Activated T-helper 2 cell treated with anti-CD3 and anti-CD28 coated beads, Interferon-gamma antibody, Interleukin-2, Interleukin-4, amounts not matched to agents 10 μg/mL and 5 μg/mL and 100 μg/mL, durations not matched to agents 14 hours and 24 hours and 36 hours (primary cell): ENCODE measurements at regions not wholly inside any gene's neighbourhood (a gene's known extent, or its start where the extent isn't known, plus 50 kb on each side); places are given as distances from the start of the nearest gene placed in this dataset.

ENCODE experiments used
- DNase-seq: peaks from one replicate; pipeline ENCODE4 v3.0.0; 2021; ENCODE audit warnings: low spot score
- H3K27ac Mint-ChIP-seq: one replicate; pipeline ENCODE4 v1.8.0; 2021; ENCODE audit warnings: mixed read lengths
- H3K27me3 Mint-ChIP-seq: one replicate; pipeline ENCODE4 v1.8.0; 2021; ENCODE audit warnings: low read depth, mixed read lengths
- H3K36me3 Mint-ChIP-seq: one replicate; pipeline ENCODE4 v1.8.0; 2021; ENCODE audit warnings: low read depth, mixed read lengths
- H3K4me1 Mint-ChIP-seq: one replicate; pipeline ENCODE4 v1.8.0; 2021; ENCODE audit warnings: low read depth, mixed read lengths
- H3K4me3 Mint-ChIP-seq: one replicate; pipeline ENCODE4 v1.8.0; 2021; ENCODE audit warnings: low read depth, mild to moderate bottlenecking, moderate library complexity, mixed read lengths
- H3K9me3 Mint-ChIP-seq: one replicate; pipeline ENCODE4 v1.8.0; 2021; ENCODE audit warnings: mixed read lengths
- intact Hi-C: fragments of 100-400 bp; cut with micrococcal nuclease; formaldehyde crosslinking; loops from one replicate; pipeline ENCODE4 v1.15.1; 2023

DNA sequence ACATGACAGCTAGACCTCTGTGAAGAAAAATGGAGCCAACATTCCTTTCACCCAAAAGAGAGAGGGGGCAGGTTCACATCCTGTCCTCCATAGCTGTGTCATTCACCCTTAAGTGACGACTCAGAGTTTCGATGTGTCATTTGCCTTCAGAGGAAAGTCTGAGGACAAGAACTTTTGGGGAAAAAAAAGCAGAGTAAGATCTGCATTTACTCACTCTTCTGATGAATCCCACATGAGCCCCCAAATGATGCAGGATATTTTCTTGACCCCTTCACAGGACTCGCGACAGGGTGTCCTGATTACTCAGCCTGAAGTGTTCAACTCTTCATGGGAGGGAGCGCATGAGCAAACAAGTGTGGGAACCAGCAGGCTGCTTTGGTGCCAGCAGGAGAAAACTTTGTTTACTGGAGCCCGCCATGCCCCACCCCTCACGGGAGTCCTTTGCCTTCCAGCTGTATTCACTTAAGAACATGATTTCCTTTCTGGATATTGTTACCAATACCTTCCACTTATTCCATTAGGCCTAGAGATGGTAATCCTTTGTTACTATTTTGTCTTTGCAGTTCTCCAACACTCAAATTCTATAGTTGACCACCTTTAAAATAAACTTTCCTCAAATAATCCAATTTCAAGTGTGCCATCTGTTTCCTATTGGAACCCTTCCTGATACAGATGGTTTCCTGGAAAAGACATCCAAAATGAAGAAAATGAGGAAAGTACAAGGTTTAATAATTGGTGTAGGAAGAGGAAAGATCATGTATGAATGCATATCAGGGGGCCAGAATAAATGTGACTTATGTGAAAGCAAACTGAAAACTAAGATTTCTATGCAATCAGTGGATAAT is 729.8 kb downstream of the FAM181B start:
- no peaks in the 10 kb centered on the region for H3K36me3 Mint-ChIP-seq
- no peaks in the 10 kb centered on the region for H3K9me3 Mint-ChIP-seq
- H3K27ac Mint-ChIP-seq, result peak overlapping the region; percentile 46
- H3K4me3 Mint-ChIP-seq, result no peak overlapping the region
- H3K27me3 Mint-ChIP-seq, result no peaks in the 10 kb centered on the region
- intact Hi-C loops, result loop anchor here (1.0 to 10.0 kb wide), 4 partner anchors 42 to 1001 kb away; no protein-coding TSS in a partner anchor
- DNase-seq, result no peak
- peaks cover 21% of the 10 kb centered on the region for H3K4me1 Mint-ChIP-seq

DNA sequence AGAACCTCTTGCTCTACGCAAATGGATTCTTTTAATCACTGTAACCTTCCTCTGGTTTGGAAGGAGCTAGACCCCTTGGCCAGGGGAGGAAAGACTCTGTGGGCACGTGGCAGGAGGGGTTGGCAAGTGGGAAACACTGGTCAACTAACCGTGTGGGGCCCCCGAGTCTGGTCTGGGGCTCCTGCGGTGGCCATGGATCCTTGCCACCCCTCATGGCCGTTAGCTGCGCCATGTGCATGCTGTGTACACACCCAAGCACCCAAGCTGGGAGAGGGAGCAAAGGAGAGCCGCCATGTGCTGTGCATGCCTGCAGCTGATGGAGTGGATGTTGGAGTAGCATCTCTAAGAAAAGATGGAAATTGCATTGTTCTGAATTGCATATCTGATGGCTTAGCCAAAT is 730.6 kb downstream of the FAM181B start:
- Mint-ChIP-seq H3K36me3 (no peaks in the 10 kb centered on the region), H3K9me3 (no peaks in the 10 kb centered on the region), H3K4me3 (no peak overlapping the region), H3K27ac (no peak overlapping the region), H3K27me3 (no peaks in the 10 kb centered on the region), H3K4me1 (peaks cover 21% of the 10 kb centered on the region)
- DNase-seq, result no peak
- intact Hi-C loops, result loop anchor here (5.0 to 10.0 kb wide), 2 partner anchors 41 to 1002 kb away; no protein-coding TSS in a partner anchor

DNA sequence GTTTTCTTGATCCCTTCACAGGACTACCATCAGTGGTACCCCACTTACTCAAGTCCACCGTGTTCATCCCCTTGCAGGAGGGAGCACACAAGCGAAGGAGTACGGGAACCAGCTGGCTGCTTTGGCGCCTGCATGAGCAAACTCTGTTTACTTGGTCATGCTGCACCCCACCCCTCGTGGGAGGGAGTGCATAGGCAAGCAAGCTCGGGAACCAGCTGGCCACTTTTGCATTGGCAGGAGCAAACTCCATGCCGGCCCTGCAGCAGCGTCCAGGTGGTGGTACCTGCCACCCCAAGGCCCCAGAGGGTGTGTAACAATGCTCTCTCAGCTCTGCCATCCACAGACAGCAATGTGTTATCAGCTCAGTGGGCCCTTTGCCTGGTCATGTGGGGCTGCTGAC is 737.8 kb downstream of the FAM181B start:
- H3K36me3 Mint-ChIP-seq, result no peaks in the 10 kb centered on the region
- H3K27me3 Mint-ChIP-seq, result no peaks in the 10 kb centered on the region
- intact Hi-C loops, result no loop called here
- H3K9me3 Mint-ChIP-seq, result no peaks in the 10 kb centered on the region
- H3K4me3 Mint-ChIP-seq, result no peak overlapping the region
- DNase-seq, result no peak
- no peaks in the 10 kb centered on the region for H3K4me1 Mint-ChIP-seq
- H3K27ac Mint-ChIP-seq, result no peak overlapping the region

DNA sequence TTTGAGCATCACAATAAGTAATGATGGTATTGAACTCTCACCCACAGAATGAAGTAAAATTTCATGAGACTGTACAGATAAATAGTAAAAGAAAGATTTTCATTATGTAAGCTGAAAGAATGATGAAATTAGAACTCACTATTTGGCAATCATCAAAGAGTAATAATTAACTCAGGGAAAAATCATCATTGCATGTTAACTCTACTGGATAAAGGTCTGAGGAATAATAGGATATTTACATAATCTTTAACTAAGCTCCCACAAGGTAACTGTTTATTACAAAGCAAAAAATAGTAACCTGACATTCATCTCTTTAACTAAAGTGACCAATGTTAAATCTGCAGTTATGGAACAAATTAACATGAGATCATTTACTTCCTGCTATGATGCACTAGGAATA is 739.9 kb downstream of the FAM181B start:
- DNase-seq, result no peak
- Mint-ChIP-seq H3K9me3 (no peaks in the 10 kb centered on the region), H3K36me3 (no peaks in the 10 kb centered on the region), H3K4me3 (no peak overlapping the region), H3K27me3 (no peaks in the 10 kb centered on the region), H3K4me1 (peaks cover under 1% of the 10 kb centered on the region), H3K27ac (no peak overlapping the region)
- intact Hi-C loops, result no loop called here

DNA sequence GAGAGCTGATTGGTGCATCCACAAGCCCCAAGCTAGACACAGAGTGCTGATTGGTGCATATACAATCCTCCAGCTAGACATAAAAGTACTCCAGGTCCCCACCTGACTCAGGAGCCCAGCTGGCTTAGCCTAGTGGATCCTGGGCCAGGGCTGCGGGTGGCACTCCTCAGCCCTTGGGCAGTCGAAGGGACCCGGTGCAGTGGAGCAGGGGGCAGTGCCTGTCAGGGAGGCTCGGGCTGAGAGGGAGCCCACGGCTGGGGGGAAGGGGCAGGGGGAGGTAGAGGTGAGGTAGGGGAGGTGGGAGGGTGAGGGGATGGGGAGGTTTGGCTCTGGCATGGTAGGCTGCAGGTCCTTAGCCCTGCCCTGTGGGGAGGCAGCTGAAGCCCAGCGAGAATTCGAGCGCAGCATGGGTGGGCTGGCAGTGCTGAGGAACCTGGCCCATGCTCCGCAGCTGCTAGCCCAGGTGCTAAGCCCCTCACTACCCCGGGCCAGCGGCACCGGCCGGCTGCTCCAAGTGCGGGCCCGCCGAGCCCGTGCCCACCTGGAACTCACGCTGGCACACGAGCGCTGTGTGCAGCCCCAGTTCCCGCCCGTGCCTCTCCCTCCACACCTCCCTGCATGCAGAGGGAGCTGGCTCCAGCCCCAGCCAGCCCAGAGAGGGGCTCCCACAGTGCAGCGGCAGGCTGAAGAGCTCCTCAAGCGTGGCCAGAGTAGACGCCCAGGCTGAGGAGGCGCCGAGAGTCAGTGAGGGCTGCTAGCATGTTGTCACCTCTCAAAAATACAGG is 742.8 kb downstream of the FAM181B start:
- no peak overlapping the region for H3K27ac Mint-ChIP-seq
- H3K27me3 Mint-ChIP-seq, result no peaks in the 10 kb centered on the region
- intact Hi-C loops, result no loop called here
- no peak for DNase-seq
- H3K9me3 Mint-ChIP-seq, result peaks cover 5% of the 10 kb centered on the region
- no peaks in the 10 kb centered on the region for H3K36me3 Mint-ChIP-seq
- no peak overlapping the region for H3K4me3 Mint-ChIP-seq
- peaks cover 8% of the 10 kb centered on the region for H3K4me1 Mint-ChIP-seq

DNA sequence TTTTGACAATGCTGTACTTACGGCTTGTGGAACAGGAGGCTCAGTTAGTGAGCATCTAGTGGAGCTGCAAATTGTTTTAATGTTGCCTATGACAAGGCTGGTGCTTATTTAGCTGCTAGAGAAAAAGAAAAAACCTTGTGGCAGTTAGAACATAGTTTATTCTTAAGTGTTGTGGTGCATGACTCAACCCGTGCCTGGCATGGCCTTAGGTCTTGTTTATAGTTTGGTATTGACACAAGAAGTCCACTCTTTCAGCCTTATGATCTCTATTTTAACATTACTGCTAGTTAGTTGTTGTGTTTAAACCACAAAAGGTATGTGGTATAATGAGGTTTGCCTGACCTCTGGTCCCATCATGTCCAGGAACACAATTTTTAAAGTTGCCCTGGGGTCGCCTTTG is 744.6 kb downstream of the FAM181B start:
- intact Hi-C loops, result no loop called here
- Mint-ChIP-seq H3K4me1 (peaks cover 8% of the 10 kb centered on the region), H3K27me3 (no peaks in the 10 kb centered on the region), H3K9me3 (peaks cover 16% of the 10 kb centered on the region), H3K36me3 (no peaks in the 10 kb centered on the region), H3K4me3 (no peak overlapping the region), H3K27ac (no peak overlapping the region)
- no peak for DNase-seq

DNA sequence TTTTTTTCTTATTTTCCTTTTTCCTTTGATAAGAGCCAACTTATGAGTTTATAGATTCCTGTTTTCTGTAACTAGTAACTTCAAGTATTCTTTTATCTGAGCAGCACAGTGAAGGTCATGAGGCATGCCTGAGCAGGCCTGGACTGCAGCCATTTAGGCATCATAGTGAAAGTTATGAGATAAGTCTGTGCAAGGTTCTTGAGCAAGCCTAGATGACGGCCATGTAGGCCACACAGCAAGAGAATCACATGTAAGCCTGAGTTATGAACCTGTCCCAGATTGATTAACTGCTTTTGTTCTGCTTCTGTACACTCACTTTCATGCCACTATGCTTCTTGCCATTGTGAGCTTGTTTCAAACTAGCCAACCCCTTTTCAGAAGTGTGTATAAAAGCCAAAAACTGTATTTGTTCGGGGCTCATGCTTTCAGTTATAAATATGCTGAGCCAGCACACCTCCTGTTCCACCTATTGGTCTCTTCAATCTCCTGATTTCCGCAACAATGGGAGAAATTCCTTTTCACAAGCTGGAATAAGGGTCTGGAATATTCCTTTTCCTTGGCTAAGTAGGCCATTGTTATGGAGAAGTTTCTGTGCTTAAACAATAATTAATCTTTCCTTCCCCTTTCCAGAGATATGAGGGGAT is 745.7 kb downstream of the FAM181B start:
- H3K9me3 Mint-ChIP-seq, result peaks cover 16% of the 10 kb centered on the region
- peaks cover 8% of the 10 kb centered on the region for H3K4me1 Mint-ChIP-seq
- intact Hi-C loops, result no loop called here
- no peaks in the 10 kb centered on the region for H3K36me3 Mint-ChIP-seq
- no peak for DNase-seq
- H3K27ac Mint-ChIP-seq, result no peak overlapping the region
- no peak overlapping the region for H3K4me3 Mint-ChIP-seq
- no peaks in the 10 kb centered on the region for H3K27me3 Mint-ChIP-seq

DNA sequence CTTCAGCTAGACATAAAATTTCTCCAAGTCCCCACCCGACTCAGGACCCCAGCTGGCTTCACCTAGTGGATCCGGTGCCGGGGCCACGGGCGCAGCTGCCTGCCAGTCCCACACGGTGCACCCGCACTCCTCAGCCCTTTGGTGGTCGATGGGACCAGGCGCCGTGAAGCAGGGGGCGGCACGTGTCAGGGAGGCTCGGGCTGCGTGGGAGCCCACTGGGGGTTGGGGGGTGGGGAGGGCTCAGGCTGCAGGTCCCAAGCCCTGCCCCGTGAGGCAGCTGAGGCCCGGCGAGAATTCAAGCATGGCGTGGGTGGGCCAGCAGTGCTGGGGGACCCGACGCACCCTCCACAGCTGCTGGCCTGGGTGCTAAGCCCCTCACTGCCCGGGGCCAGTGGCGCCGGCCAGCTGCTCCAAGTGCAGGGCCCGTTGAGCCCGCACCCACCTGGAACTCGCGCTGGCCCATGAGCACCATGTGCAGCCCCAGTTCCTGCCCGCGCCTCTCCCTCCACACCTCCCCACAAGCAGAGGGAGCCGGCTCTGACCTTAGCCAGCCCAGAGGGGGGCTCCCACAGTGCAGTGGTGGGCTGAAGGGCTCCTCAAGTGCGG is 747.0 kb downstream of the FAM181B start:
- peaks cover 8% of the 10 kb centered on the region for H3K4me1 Mint-ChIP-seq
- H3K27me3 Mint-ChIP-seq, result no peaks in the 10 kb centered on the region
- peaks cover 16% of the 10 kb centered on the region for H3K9me3 Mint-ChIP-seq
- intact Hi-C loops, result no loop called here
- H3K27ac Mint-ChIP-seq, result no peak overlapping the region
- no peak for DNase-seq
- no peaks in the 10 kb centered on the region for H3K36me3 Mint-ChIP-seq
- H3K4me3 Mint-ChIP-seq, result no peak overlapping the region

DNA sequence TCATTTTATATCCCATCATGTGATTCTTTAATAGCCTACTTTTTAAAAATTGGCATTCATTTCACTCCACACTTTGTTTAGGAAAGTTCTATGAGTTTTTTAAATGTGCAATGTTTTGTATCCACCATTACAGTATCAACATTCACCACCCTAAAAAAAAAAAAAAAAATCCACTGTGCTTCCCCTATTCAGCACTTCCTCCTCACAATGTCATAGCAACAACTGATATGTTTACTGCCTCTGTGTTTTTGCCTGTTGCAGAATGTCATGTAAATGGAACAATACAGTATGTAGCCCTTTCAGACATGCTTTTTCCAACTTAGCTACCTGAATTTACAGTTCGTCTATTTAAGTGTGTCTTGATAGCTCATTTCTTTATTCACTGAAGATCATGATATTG is 754.2 kb downstream of the FAM181B start:
- Mint-ChIP-seq H3K27ac (no peak overlapping the region), H3K4me3 (no peak overlapping the region), H3K4me1 (no peaks in the 10 kb centered on the region), H3K9me3 (peaks cover 8% of the 10 kb centered on the region), H3K36me3 (no peaks in the 10 kb centered on the region), H3K27me3 (no peaks in the 10 kb centered on the region)
- DNase-seq, result no peak
- intact Hi-C loops, result no loop called here

DNA sequence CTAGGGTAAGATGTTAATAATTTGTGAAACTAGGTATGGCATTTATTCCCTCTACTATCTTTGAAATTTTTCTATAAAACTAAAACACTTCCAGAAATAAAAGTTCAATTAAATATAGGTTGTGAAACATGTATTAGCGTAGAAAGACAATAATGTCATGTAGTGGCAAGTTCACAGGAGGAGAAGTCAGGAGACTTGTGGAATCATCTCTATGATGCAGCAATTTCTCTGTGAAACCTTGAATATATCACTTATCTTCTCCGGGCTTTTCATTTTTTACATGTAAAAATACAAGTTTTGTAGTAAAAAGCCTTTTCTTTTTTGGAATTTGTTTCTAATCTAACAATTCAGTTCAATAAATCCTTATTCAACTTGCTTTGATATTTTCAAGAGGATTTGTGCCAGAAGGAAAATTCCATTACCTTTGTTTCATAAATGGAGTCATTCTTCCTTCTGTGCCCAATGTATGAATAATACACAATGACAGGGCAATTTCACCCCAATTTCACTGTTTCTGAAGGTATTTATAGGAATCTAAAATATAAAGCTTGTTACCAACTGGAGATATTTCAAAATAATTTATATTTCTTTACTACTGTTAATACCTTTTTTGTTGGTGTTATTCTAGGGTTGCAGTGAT is 758.3 kb downstream of the FAM181B start:
- Mint-ChIP-seq H3K4me3 (no peak overlapping the region), H3K27me3 (no peaks in the 10 kb centered on the region), H3K36me3 (no peaks in the 10 kb centered on the region), H3K27ac (no peak overlapping the region), H3K4me1 (peaks cover 3% of the 10 kb centered on the region), H3K9me3 (peaks cover 7% of the 10 kb centered on the region)
- DNase-seq, result no peak
- intact Hi-C loops, result no loop called here

DNA sequence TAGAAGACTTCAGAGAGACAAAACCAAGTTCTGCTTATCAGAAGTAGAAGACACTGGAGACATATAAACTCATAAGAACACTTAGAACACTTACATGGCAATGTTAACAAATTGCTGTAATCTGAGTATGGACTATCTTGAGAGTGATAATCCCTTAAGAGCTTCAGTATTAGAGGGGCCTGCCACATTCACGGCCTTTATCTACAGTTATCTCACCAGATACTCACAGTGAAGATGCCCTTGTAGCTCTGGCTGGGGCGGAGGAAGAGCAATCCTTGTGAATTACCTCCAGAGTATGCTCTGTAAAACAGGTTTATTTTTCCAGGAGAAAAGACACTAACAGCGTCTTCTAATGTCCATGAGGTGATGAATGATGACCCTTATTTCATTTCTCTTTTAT is 762.8 kb downstream of the FAM181B start:
- H3K9me3 Mint-ChIP-seq, result no peaks in the 10 kb centered on the region
- H3K27me3 Mint-ChIP-seq, result no peaks in the 10 kb centered on the region
- H3K36me3 Mint-ChIP-seq, result no peaks in the 10 kb centered on the region
- H3K27ac Mint-ChIP-seq, result no peak overlapping the region
- intact Hi-C loops, result no loop called here
- no peak overlapping the region for H3K4me3 Mint-ChIP-seq
- no peak for DNase-seq
- peaks cover 3% of the 10 kb centered on the region for H3K4me1 Mint-ChIP-seq

DNA sequence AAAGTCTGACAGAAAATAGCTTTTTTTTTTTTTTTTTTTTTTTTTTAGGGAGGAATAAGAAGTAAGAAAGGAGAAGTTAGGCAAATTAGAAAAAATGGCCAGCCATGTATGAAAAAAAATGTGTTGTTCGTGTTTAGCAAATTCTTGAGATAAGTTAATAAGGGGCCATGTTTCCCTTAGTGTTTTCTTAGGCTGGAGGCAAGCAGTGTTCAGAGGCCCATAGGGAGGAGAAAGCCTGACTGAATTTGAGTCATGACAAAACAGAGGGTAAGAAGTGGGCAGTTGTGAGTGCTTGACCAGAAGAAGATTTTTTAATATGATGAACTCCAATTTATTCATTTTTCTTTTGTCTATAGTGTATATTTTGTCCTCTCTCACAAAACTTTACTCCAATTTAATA is 766.4 kb downstream of the FAM181B start:
- Mint-ChIP-seq H3K27me3 (no peaks in the 10 kb centered on the region), H3K4me3 (no peak overlapping the region), H3K9me3 (no peaks in the 10 kb centered on the region), H3K4me1 (peaks cover 20% of the 10 kb centered on the region), H3K36me3 (no peaks in the 10 kb centered on the region), H3K27ac (no peak overlapping the region)
- intact Hi-C loops, result no loop called here
- DNase-seq, result no peak
